Hepatocyte (in vitro differentiated cells): ENCODE measurements at regions not wholly inside any gene's neighbourhood (a gene's known extent, or its start where the extent isn't known, plus 50 kb on each side); places are given as distances from the start of the nearest gene placed in this dataset.

Experiments used
- CTCF ChIP-seq: fragments of 200-600 bp; sonication (generic); IDR thresholded peaks from 2 replicates; pipeline ENCODE4 v1.5.1; 2016; ENCODE audit warnings: antibody characterized with exemption, mild to moderate bottlenecking; ENCODE audit not compliant: poor library complexity
- EZH2phosphoT487 ChIP-seq: fragments of 200-600 bp; sonication (generic); IDR thresholded peaks from one replicate; pipeline ENCODE4 v1.6.1; 2018; ENCODE audit warnings: antibody characterized with exemption, mild to moderate bottlenecking, low read depth, moderate library complexity; ENCODE audit not compliant: unreplicated experiment, severe bottlenecking

DNA sequence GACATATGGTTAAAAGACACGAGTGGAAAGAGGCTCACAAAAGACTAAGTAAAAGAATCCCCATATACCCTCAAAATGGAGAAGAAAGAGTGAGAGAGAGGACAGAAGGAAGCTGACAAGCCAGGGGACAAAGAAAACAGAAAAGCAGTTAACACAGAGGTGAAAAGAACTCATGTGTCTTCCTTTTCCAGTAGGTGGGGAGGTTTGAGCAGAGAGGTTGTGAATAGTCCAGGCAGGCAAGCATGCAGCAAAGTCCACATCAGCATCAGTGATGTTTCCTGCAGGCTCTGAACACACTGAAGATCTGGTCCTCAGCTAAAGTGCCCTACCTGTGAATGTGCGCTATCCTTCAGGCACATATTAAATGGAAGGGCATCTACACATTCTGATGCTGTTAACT lies 196.5 kb upstream of the IRAK1BP1 start:
- TF ChIP-seq CTCF = no peak
- TF ChIP-seq EZH2phosphoT487 = no peak
